Activated naive CD8-positive, alpha-beta T cell (primary cell): ENCODE measurements at regions not wholly inside any gene's neighbourhood (a gene's known extent, or its start where the extent isn't known, plus 50 kb on each side); places are given as distances from the start of the nearest gene placed in this dataset.

Experiments
- H3K27ac Mint-ChIP-seq: one replicate; pipeline ENCODE4 v1.8.0; 2021; ENCODE audit warnings: mixed read lengths
- H3K27me3 Mint-ChIP-seq: one replicate; pipeline ENCODE4 v1.8.0; 2021; ENCODE audit warnings: mixed read lengths
- H3K36me3 Mint-ChIP-seq: one replicate; pipeline ENCODE4 v1.8.0; 2021; ENCODE audit warnings: mixed read lengths
- H3K4me1 Mint-ChIP-seq: one replicate; pipeline ENCODE4 v1.8.0; 2021; ENCODE audit warnings: low read depth, mixed read lengths
- H3K4me3 Mint-ChIP-seq: one replicate; pipeline ENCODE4 v1.8.0; 2021; ENCODE audit warnings: mild to moderate bottlenecking, mixed read lengths
- H3K9me3 Mint-ChIP-seq: one replicate; pipeline ENCODE4 v1.8.0; 2021; ENCODE audit warnings: low read depth, mixed read lengths

DNA sequence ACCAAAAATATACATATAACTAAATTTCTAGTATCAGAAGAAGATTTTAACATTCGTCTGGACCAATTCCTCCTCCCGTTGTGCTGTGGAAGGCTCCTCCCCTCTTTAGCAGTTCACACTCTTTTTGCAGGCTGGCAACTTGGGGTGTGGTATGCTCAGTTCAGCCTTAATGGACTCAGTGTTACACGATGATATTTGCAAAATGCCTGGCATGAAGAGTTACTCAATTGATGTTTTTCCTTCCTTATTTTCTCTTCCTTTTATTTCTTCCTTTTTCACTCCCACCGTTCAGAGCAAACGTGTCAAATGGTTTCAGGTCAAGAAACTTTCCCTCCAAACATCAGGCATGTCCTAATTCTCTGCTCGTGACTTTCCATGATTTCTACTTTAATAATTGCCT lies 248.3 kb downstream of the PHF14 start:
- H3K4me1 Mint-ChIP-seq: no peaks in the 10 kb centered on the region
- no peaks in the 10 kb centered on the region for H3K36me3 Mint-ChIP-seq
- no peaks in the 10 kb centered on the region for H3K9me3 Mint-ChIP-seq
- H3K4me3 Mint-ChIP-seq: no peak overlapping the region
- H3K27ac Mint-ChIP-seq: no peak overlapping the region
- H3K27me3 Mint-ChIP-seq: no peaks in the 10 kb centered on the region

DNA sequence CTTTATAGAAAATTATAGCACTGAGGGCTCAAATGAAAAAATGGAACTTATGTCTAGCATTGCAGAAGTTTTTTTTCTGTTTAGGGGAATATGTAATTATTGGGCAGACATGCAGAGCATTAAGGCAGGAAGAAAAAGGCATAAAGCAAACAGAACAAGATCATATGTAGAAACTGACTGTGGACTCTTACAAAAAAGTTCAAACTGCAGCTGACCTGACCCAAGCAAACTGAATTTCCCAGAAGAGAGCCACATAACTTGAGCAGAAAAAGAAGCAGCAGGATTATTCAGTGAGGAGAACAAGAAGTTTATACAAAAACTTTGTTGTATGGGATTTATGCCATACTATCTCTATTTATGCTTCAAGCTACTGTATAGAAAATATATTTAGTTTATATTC lies 250.9 kb downstream of the PHF14 start:
- H3K36me3 Mint-ChIP-seq: no peaks in the 10 kb centered on the region
- no peaks in the 10 kb centered on the region for H3K9me3 Mint-ChIP-seq
- no peaks in the 10 kb centered on the region for H3K27me3 Mint-ChIP-seq
- no peak overlapping the region for H3K27ac Mint-ChIP-seq
- H3K4me3 Mint-ChIP-seq: no peak overlapping the region
- H3K4me1 Mint-ChIP-seq: no peaks in the 10 kb centered on the region

DNA sequence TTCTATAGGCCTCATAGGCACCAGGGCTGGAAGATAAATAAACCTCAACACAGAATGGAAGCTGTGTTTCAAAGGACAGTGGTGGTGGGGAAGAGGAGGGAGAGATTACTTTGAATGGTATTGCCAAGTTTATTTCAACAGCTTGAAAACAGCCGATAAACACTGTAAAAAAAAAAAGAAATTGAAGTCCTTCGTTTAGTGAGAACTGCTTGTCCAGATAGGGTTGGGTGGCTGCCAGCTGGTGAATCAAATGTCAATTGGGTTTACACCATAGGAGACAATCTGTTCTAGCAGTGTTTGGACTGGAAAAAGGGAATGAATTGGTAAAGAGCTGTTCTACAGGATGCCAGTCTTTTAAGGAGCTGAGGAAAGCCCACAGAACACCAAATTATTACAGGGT lies 254.8 kb downstream of the PHF14 start:
- H3K9me3 Mint-ChIP-seq: no peaks in the 10 kb centered on the region
- no peaks in the 10 kb centered on the region for H3K4me1 Mint-ChIP-seq
- peak overlapping the region; percentile 5 for H3K27ac Mint-ChIP-seq
- peaks cover 2% of the 10 kb centered on the region for H3K27me3 Mint-ChIP-seq
- H3K4me3 Mint-ChIP-seq: no peak overlapping the region
- H3K36me3 Mint-ChIP-seq: no peaks in the 10 kb centered on the region

DNA sequence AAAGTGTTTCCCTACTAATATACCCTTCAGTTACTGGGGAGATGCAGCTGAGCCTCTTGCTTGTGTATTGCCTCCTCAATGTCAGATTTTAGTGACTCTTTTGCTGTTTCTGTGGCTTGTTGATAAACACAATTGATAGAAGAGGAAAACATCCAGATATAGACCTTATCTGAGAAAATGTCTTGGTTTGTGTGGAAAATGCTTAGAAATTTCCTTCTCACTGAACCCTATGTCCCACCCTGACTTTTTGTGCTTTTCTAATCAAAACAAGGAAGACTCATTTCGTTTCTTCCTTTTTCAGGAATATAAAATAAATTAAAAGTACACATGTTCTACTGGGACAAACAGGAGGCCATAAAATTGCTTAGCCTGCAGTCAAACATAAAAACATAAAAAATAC lies 257.5 kb downstream of the PHF14 start:
- Mint-ChIP-seq H3K9me3 (no peaks in the 10 kb centered on the region), H3K4me1 (no peaks in the 10 kb centered on the region), H3K27ac (no peak overlapping the region), H3K4me3 (no peak overlapping the region), H3K27me3 (peaks cover 2% of the 10 kb centered on the region), H3K36me3 (no peaks in the 10 kb centered on the region)

DNA sequence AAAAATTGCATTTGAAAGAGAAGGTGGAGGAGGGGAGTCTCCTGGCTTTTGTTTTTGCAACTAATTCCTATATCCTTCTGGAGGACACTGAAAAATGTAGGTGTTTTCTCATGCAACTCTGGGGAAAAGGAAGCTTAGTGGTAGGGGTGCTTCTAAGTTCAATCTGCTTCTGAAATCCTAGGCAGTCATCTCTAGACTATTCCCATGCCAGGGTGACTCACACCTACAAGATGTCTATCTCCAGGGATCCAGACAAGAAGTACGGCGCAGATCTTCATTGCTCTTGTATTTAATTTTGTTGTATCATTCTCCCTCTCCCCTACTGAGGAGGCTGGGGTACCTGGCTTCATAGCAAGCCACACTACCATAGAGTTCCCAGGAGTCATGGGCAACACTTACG lies 258.8 kb downstream of the PHF14 start:
- H3K4me3 Mint-ChIP-seq: no peak overlapping the region
- no peaks in the 10 kb centered on the region for H3K9me3 Mint-ChIP-seq
- H3K4me1 Mint-ChIP-seq: no peaks in the 10 kb centered on the region
- H3K36me3 Mint-ChIP-seq: no peaks in the 10 kb centered on the region
- peaks cover 2% of the 10 kb centered on the region for H3K27me3 Mint-ChIP-seq
- no peak overlapping the region for H3K27ac Mint-ChIP-seq

DNA sequence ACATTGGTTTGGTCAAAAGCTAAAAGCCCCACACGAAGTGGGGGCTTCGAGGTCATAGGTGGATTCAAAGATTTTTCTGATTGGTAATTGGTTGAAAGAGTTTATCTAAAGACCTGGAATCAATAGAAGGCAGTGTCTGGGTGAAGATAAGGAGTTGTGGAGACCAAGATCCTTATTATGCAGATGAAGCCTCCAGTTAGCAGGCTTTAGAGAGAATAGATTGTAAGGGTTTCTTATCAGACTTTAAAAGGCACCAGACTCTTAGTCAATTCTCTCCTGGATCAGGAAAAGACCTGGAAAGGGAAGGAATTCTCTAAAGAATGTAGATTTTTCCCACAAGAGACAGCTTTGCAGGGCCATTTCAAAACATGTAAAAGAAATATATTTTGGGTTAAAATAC lies 260.2 kb downstream of the PHF14 start:
- Mint-ChIP-seq H3K27ac (no peak overlapping the region), H3K4me3 (no peak overlapping the region), H3K9me3 (no peaks in the 10 kb centered on the region), H3K27me3 (peaks cover 2% of the 10 kb centered on the region), H3K36me3 (no peaks in the 10 kb centered on the region), H3K4me1 (no peaks in the 10 kb centered on the region)

DNA sequence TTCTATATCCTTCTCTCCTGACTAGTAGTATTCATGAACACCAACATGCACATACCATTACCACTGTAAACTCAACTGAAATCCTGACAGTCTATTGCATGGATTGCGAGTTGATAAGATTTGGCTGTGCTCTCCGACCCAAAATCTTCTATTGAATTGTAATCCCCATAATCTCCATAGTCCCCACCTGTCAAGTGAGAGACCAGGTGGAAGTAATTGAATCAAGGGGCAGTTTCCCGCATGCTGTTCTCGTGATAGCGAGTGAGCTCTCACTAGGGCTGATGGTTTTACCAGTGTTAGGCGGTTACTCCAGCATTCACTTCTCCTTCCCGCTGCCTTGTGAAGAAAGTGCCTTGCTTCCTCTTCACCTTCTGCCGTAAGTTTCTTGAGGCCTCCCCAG lies 261.8 kb downstream of the PHF14 start:
- H3K27me3 Mint-ChIP-seq: peaks cover 3% of the 10 kb centered on the region
- H3K27ac Mint-ChIP-seq: no peak overlapping the region
- no peaks in the 10 kb centered on the region for H3K4me1 Mint-ChIP-seq
- no peak overlapping the region for H3K4me3 Mint-ChIP-seq
- H3K36me3 Mint-ChIP-seq: no peaks in the 10 kb centered on the region
- no peaks in the 10 kb centered on the region for H3K9me3 Mint-ChIP-seq

DNA sequence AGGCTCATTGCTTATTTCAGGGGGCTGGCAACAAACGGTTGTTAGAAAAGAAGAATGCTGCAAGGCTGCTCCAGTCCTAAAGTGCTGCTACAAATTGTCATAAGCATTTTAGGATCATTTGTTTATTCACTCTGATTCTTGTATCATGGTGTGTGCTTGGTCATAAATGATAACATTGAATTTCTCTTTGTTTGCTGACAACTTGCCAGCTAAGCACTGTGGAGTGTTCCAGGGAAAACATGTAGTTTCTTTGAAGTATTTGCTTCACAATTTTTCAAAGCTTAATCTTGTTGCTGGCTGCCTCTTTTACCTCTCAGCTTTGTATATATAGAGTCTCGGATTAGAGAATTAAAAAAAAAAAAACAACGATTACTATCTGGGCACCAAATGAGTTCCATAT lies 263.0 kb downstream of the PHF14 start:
- Mint-ChIP-seq H3K4me1 (no peaks in the 10 kb centered on the region), H3K27me3 (peaks cover 1% of the 10 kb centered on the region), H3K36me3 (no peaks in the 10 kb centered on the region), H3K9me3 (no peaks in the 10 kb centered on the region), H3K4me3 (no peak overlapping the region), H3K27ac (no peak overlapping the region)

DNA sequence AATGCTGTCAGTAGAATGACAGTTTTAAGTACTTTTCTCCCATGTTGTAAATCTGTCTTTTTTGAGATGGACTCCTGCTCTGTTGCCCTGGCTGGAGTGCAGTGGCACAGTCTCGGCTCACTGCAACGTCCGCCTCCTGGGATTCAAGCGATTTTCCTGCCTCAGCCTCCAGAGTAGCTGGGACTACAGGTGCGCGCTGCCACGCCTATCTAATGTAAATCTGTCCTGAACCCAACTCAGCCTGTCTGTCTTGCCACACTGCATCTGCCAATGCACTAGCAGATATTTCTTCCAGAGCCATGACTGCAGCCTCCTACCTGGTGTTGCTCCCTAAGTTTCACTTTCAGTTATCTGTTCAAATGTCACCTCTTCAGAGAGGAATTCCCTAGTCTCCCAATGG lies 264.1 kb downstream of the PHF14 start:
- Mint-ChIP-seq H3K9me3 (no peaks in the 10 kb centered on the region), H3K27me3 (peaks cover 1% of the 10 kb centered on the region), H3K36me3 (no peaks in the 10 kb centered on the region), H3K4me1 (no peaks in the 10 kb centered on the region), H3K4me3 (no peak overlapping the region), H3K27ac (no peak overlapping the region)

GRCh38 chr7:11239316-11239715 lies 265.6 kb downstream of the PHF14 start:
- Mint-ChIP-seq H3K4me1 (no peaks in the 10 kb centered on the region), H3K27ac (no peak overlapping the region), H3K36me3 (no peaks in the 10 kb centered on the region), H3K4me3 (no peak overlapping the region), H3K27me3 (peaks cover 4% of the 10 kb centered on the region), H3K9me3 (no peaks in the 10 kb centered on the region)

DNA sequence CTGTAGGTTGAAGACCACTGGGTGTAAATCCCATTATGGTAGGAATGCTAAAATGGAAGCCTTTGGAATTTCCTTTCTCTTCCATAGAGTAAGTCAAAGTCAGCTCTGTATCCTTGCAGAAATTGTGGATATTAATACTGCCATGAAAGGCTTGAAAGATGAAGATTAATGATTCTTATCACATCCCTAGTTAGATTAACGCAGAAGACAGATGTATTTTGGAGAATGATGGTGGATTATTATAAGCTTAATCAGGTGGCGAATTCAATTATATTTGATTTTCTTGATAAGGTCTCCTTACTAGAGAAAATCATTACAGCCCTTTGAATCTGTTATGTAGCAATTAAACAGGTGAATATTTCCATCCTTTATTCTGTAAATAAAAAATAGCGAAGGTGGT lies 270.1 kb downstream of the PHF14 start:
- H3K4me3 Mint-ChIP-seq: no peak overlapping the region
- no peak overlapping the region for H3K27ac Mint-ChIP-seq
- no peaks in the 10 kb centered on the region for H3K36me3 Mint-ChIP-seq
- H3K27me3 Mint-ChIP-seq: peaks cover 9% of the 10 kb centered on the region
- H3K4me1 Mint-ChIP-seq: no peaks in the 10 kb centered on the region
- H3K9me3 Mint-ChIP-seq: no peaks in the 10 kb centered on the region

- H3K4me1 Mint-ChIP-seq: no peaks in the 10 kb centered on the region
- H3K27ac Mint-ChIP-seq: no peak overlapping the region
- H3K36me3 Mint-ChIP-seq: no peaks in the 10 kb centered on the region
- H3K9me3 Mint-ChIP-seq: no peaks in the 10 kb centered on the region
- peaks cover 9% of the 10 kb centered on the region for H3K27me3 Mint-ChIP-seq
- H3K4me3 Mint-ChIP-seq: no peak overlapping the region
Measured at GRCh38 chr7:11244149-11244548, 270.5 kb downstream of the PHF14 start.

GRCh38 chr7:11247545-11247944 lies 273.9 kb downstream of the PHF14 start:
- Mint-ChIP-seq H3K27ac (no peak overlapping the region), H3K4me3 (no peak overlapping the region), H3K9me3 (no peaks in the 10 kb centered on the region), H3K27me3 (peaks cover 9% of the 10 kb centered on the region), H3K36me3 (no peaks in the 10 kb centered on the region), H3K4me1 (no peaks in the 10 kb centered on the region)

DNA sequence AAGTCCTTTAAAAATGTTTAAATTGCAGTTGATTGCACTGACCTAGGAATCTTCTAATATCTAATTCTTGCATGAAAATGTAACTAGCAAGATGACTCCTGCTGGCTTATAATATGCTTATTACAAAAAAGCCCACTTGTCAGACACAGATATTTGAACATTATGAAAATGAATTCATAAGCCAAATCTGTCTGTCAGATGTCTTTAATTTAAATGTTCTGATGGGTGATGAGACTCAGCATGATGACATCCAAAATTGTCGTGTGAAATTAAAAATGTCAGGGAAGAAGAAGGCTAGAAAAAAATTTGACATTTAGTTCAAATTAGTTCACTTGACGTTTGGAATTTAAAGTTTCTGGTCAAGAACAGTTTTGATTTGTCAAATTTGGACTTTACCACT lies 277.8 kb downstream of the PHF14 start:
- peaks cover 9% of the 10 kb centered on the region for H3K27me3 Mint-ChIP-seq
- no peaks in the 10 kb centered on the region for H3K4me1 Mint-ChIP-seq
- no peak overlapping the region for H3K27ac Mint-ChIP-seq
- no peaks in the 10 kb centered on the region for H3K9me3 Mint-ChIP-seq
- no peak overlapping the region for H3K4me3 Mint-ChIP-seq
- H3K36me3 Mint-ChIP-seq: no peaks in the 10 kb centered on the region

DNA sequence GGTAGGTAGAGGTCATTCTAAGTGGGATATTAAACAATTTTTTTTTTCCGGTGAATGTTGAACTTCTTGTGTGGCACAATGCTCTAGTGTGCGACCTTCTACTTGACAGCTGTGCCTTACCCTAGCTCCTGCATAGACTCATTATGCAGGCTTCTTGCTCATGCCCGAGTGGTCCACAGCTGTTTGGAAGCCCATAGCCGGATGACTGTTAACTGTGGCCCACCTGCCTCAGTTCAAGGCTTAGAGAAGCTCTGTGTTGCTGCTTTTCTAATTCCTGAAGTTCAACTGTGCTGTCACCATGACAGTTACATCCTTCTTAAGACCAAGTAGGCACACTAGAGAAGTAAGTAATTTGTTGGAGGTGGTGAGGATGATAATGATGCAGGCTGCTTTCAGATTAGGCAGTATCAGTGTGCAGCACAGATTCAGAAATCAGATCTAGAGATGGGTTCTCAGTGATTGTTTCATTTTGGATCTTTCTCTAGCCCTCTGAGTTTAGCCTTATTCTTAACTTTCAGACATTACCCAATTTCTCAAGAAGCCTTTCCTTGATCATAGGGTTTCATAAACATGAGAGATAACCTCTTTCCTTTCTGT lies 278.4 kb downstream of the PHF14 start:
- Mint-ChIP-seq H3K4me3 (no peak overlapping the region), H3K27ac (no peak overlapping the region), H3K4me1 (no peaks in the 10 kb centered on the region), H3K9me3 (no peaks in the 10 kb centered on the region), H3K27me3 (peaks cover 8% of the 10 kb centered on the region), H3K36me3 (no peaks in the 10 kb centered on the region)

- Mint-ChIP-seq H3K36me3 (no peaks in the 10 kb centered on the region), H3K27ac (no peak overlapping the region), H3K4me1 (no peaks in the 10 kb centered on the region), H3K27me3 (peaks cover 8% of the 10 kb centered on the region), H3K9me3 (no peaks in the 10 kb centered on the region), H3K4me3 (no peak overlapping the region)
Measured at GRCh38 chr7:11252705-11253272, 279.1 kb downstream of the PHF14 start.
